Tibial nerve (tissue), 4 donors: ENCODE measurements at regions not wholly inside any gene's neighbourhood (a gene's known extent, or its start where the extent isn't known, plus 50 kb on each side); places are given as distances from the start of the nearest gene placed in this dataset.
A peak's percentile ranks its signal among the peaks of the same experiment; 100 is the strongest.

ENCODE experiments used
- DNase-seq, 2 donors: peaks; one replicate each; pipeline ENCODE4 v3.0.0-alpha.2; 2019; ENCODE audit warnings: low spot score in 2 of 2
- H3K27ac ChIP-seq, 4 donors: fragments of 200-600 bp; sonication (generic) in 3 of 4; one replicate each; pipeline ENCODE4 v1.5.1; 2017 to 2019; ENCODE audit warnings: mild to moderate bottlenecking in 1 of 4
- H3K27me3 ChIP-seq, 2 donors: fragments of 200-600 bp; sonication (generic) in 1 of 2; one replicate each; pipeline versions ENCODE4 v1.5.1 to v1.6.0; 2017 to 2019
- H3K36me3 ChIP-seq, 3 donors: fragments of 200-600 bp; sonication (generic); one replicate each; pipeline ENCODE4 v1.5.1; 2018 to 2019
- H3K4me1 ChIP-seq, 4 donors: fragments of 200-600 bp; sonication (generic) in 3 of 4; one replicate each; pipeline ENCODE4 v1.5.1; 2017 to 2019
- H3K4me3 ChIP-seq, 4 donors: fragments of 200-600 bp; sonication (generic) in 3 of 4; one replicate each; pipeline ENCODE4 v1.5.1; 2017 to 2019; ENCODE audit warnings: mild to moderate bottlenecking in 1 of 4, moderate library complexity in 1 of 4
- H3K9me3 ChIP-seq, 4 donors: fragments of 200-600 bp; sonication (generic) in 3 of 4; one replicate each; pipeline ENCODE4 v1.5.1; 2017 to 2019
- CTCF ChIP-seq, 5 experiments: fragments of 200-600 bp in 3 of 5; fragments of 450-650 bp in 2 of 5; sonication (generic) in 3 of 5; IDR thresholded peaks; one replicate each; pipeline ENCODE4 v1.5.1; 2016 to 2019; ENCODE audit warnings: antibody characterized with exemption in 5 of 5, mild to moderate bottlenecking in 3 of 5, moderate library complexity in 2 of 5
- EP300 ChIP-seq, 2 donors: sonication (generic); formaldehyde crosslinking; IDR thresholded peaks; one replicate each; pipeline ENCODE4 v1.6.1; 2017; ENCODE audit warnings: antibody characterized with exemption in 2 of 2, mild to moderate bottlenecking in 1 of 2
- POLR2A ChIP-seq, 2 donors: fragments of 450-650 bp; IDR thresholded peaks; one replicate each; pipeline ENCODE4 v1.6.1; 2017; ENCODE audit warnings: antibody characterized with exemption in 2 of 2, mild to moderate bottlenecking in 2 of 2, moderate library complexity in 2 of 2
- WGBS, 2 donors: methylation state at CpG; one replicate each; pipeline ENCODE4 v1.1.5; 2018; 5-methylcytosine and 5-hydroxymethylcytosine counted together

DNA sequence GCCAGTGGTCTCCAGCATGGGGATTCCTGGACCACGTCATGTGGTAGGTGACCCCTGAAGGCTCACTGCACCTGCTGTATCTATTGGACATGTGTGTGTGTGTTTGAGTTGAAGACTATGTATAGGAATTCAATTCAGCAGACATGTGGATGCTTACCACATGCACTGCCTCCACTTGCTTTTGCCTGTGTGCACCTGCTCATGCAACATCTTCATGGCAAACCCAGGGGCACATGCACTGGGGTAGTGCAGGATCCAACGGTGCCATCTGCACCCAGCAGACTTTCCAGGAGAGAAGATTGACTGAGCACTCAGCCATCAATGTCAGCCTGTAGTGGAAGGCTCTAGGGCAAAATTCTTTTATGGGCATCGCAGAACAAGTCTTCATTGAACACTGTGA lies 299.4 kb downstream of the CDH26 start:
- Histone ChIP-seq H3K4me3 (no peak overlapping the region), H3K4me1 (peaks cover 0 to 23% (median 2%) of the 10 kb centered on the region in 4 donors), H3K27me3 (no peaks in the 10 kb centered on the region), H3K36me3 (no peaks in the 10 kb centered on the region), H3K27ac (no peak overlapping the region), H3K9me3 (no peaks in the 10 kb centered on the region)
- no peak for DNase-seq
- WGBS, 2 donors, result 87% methylated on average over 2 to 3 of the region's 3 CpGs
- no peak for TF ChIP-seq EP300 (IDR thresholded peaks at IDR 0.05)
- no peak for TF ChIP-seq CTCF (IDR thresholded peaks at IDR 0.05)
- no peak for TF ChIP-seq POLR2A (IDR thresholded peaks at IDR 0.05)

GRCh38 chr20:60258255-60258863 lies 300.1 kb downstream of the CDH26 start:
- H3K4me3 ChIP-seq, result no peak overlapping the region
- H3K4me1 ChIP-seq, result peaks cover 0 to 23% (median 2%) of the 10 kb centered on the region in 4 donors
- H3K36me3 ChIP-seq, result no peaks in the 10 kb centered on the region
- no peak overlapping the region for H3K27ac ChIP-seq
- H3K9me3 ChIP-seq, result no peaks in the 10 kb centered on the region
- H3K27me3 ChIP-seq, result no peaks in the 10 kb centered on the region
- 45 to 54% methylated on average over 6 of the region's 6 CpGs for WGBS, 2 donors
- no peak for TF ChIP-seq EP300 (IDR thresholded peaks at IDR 0.05)
- no peak for TF ChIP-seq POLR2A (IDR thresholded peaks at IDR 0.05)
- no peak for TF ChIP-seq CTCF (IDR thresholded peaks at IDR 0.05)
- DNase-seq, result no peak

DNA sequence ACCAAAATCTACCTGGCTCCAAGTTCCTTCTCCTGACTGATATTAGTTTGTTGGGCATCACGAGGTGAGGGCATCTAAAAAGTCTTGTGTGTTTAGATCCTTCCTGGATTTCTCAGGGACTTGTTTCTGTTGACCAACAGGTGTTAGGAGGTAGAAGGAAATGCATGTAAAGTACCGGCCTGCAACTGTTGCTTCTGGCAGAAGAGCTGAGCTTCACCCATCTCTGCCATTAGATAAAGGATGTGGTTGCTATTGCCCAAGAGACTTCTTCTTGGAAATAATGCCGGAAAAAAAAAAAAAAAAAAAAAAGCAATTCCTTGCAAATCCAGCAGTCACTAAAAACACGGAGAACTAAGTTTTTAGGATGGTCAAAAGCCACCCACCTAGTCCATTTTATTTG lies 303.1 kb downstream of the CDH26 start:
- Histone ChIP-seq H3K9me3 (no peaks in the 10 kb centered on the region), H3K36me3 (no peaks in the 10 kb centered on the region), H3K27ac (no peak overlapping the region), H3K27me3 (no peaks in the 10 kb centered on the region), H3K4me3 (no peak overlapping the region), H3K4me1 (peaks cover 0 to 9% (median 2%) of the 10 kb centered on the region in 4 donors)
- TF ChIP-seq EP300 (IDR thresholded peaks at IDR 0.05) (no peak), POLR2A (IDR thresholded peaks at IDR 0.05) (no peak), CTCF (IDR thresholded peaks at IDR 0.05) (no peak)
- WGBS, 2 donors, result 60 to 76% methylated on average over 4 of the region's 4 CpGs
- DNase-seq, result no peak

- no peaks in the 10 kb centered on the region for H3K9me3 ChIP-seq
- peaks cover 0 to 9% (median 2%) of the 10 kb centered on the region in 4 donors for H3K4me1 ChIP-seq
- no peaks in the 10 kb centered on the region for H3K36me3 ChIP-seq
- TF ChIP-seq CTCF (IDR thresholded peaks at IDR 0.05) (peak in 4 of 5 experiments; percentile 32 to 46 (median 38)), POLR2A (IDR thresholded peaks at IDR 0.05) (no peak)
- no peak overlapping the region for H3K27ac ChIP-seq
- no peak overlapping the region for H3K4me3 ChIP-seq
- DNase-seq, result no peak
- no peaks in the 10 kb centered on the region for H3K27me3 ChIP-seq
- 16 to 18% methylated on average over 4 of the region's 4 CpGs for WGBS, 2 donors
Measured at GRCh38 chr20:60262967-60263603, 304.9 kb downstream of the CDH26 start.
